HEK293T (cell line): ENCODE measurements at regions not wholly inside any gene's neighbourhood (a gene's known extent, or its start where the extent isn't known, plus 50 kb on each side); places are given as distances from the start of the nearest gene placed in this dataset.

ENCODE experiments used
- BHLHE40 ChIP-seq: fragments of 450-650 bp; IDR thresholded peaks from 2 replicates; pipeline ENCODE4 v1.6.1; 2016; ENCODE audit warnings: mild to moderate bottlenecking, moderate library complexity, borderline replicate concordance
- CTBP1 ChIP-seq: fragments of 450-650 bp; IDR thresholded peaks from 2 replicates; pipeline ENCODE4 v1.6.1; 2016; ENCODE audit warnings: borderline replicate concordance
- ELF4 ChIP-seq: fragments of 450-650 bp; IDR thresholded peaks from 2 replicates; pipeline ENCODE4 v1.6.1; 2017; ENCODE audit warnings: antibody characterized with exemption
- LEF1 ChIP-seq: fragments of 450-650 bp; IDR thresholded peaks from 2 replicates; pipeline ENCODE4 v1.6.1; 2017; ENCODE audit warnings: mild to moderate bottlenecking, borderline replicate concordance
- SP1 ChIP-seq: fragments of 450-650 bp; IDR thresholded peaks from 2 replicates; pipeline ENCODE4 v1.6.1; 2017
- SUZ12 ChIP-seq: fragments of 450-650 bp; IDR thresholded peaks from 2 replicates; pipeline ENCODE4 v1.6.1; 2016; ENCODE audit warnings: mild to moderate bottlenecking
- TARDBP ChIP-seq: fragments of 450-650 bp; IDR thresholded peaks from 2 replicates; pipeline ENCODE4 v1.6.1; 2016

DNA sequence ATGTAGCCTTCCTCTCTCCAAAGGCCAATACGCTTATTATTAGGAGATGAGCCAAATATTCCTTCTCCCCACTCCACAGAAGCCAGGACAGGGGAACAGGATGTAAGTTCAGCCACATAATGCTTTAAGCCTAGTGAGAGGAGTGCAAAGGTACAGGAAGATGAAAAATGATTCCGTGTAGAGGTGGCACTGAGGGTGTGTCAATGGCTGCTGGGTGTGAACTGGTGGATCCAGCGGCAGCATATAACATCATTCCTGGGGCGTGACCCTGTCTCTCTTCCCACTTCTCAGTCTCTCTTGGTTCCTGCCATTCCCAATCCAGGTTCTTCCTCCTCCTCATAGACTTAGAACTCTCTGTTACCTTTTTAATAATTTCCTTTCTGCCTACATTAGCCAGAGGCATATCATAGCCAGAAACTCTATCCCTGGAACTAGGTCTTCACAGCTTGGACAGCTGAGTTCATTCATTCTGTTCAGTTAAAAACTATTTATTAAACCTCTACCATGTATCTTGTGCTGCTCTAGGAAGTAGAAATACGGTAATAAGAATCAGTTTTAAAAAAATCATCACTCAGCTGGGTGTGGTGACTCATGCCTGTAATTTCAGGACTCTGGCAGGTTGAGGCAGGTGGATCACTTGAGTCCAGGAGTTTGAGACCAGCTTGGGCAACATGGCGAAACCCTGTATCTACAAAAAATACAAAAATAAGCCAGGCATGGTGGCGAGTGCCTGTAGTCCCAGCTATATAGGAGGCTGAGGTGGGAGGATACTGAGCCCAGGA, 58.0 kb upstream of the FAM20A start:
- TF ChIP-seq BHLHE40 = no peak
- no peak for TF ChIP-seq LEF1
- no peak for TF ChIP-seq TARDBP
- no peak for TF ChIP-seq SP1
- no peak for TF ChIP-seq SUZ12
- no peak for TF ChIP-seq ELF4
- no peak for TF ChIP-seq CTBP1
